H1 (cell line): ENCODE measurements at regions not wholly inside any gene's neighbourhood (a gene's known extent, or its start where the extent isn't known, plus 50 kb on each side); places are given as distances from the start of the nearest gene placed in this dataset.

Experiments
- CTCF ChIA-PET: fragments of 300-600 bp; sonication (Branson Sonifier 250); formaldehyde crosslinking; loops from one replicate; lab custom pipeline; 2021; ENCODE audit not compliant: partially characterized antibody; lab: Charles Lee
- POLR2A ChIA-PET: fragments of 300-600 bp; sonication (Branson Sonifier 250); formaldehyde crosslinking; loops from one replicate; lab custom pipeline; 2021; ENCODE audit warnings: inconsistent platforms; ENCODE audit not compliant: partially characterized antibody; lab: Charles Lee
- DNase-seq, 2 experiments: peaks; one replicate each; pipeline versions ENCODE4 v3.0.0 to v3.0.0-alpha.2; 2010 to 2022; ENCODE audit warnings: low spot score in 2 of 2, low read depth in 1 of 2, mixed read lengths in 1 of 2
- FAIRE-seq: peaks from 2 replicates; lab custom pipeline; 2011; peaks lifted over from hg19 to GRCh38; lab: Jason Lieb, UNC
- H2AFZ ChIP-seq: 2 replicates; pipeline ENCODE4 v1.8.1; 2012; ENCODE audit warnings: low read length, inconsistent platforms
- H2AK5ac ChIP-seq: 2 replicates; pipeline ENCODE4 v1.6.1; 2013; ENCODE audit warnings: low read depth, low read length
- H2BK120ac ChIP-seq: replicated peaks from 2 replicates; pipeline ENCODE3; 2013; ENCODE audit warnings: low read depth, low read length, inconsistent platforms
- H2BK12ac ChIP-seq: 2 replicates; pipeline ENCODE4 v1.6.1; 2013; ENCODE audit warnings: low read depth, low read length
- H2BK15ac ChIP-seq: 2 replicates; pipeline ENCODE4 v1.6.1; 2013; ENCODE audit warnings: low read length
- H2BK20ac ChIP-seq: 2 replicates; pipeline ENCODE4 v1.6.1; 2013; ENCODE audit warnings: low read length
- H2BK5ac ChIP-seq: 2 replicates; pipeline ENCODE4 v1.6.1; 2013; ENCODE audit warnings: low read depth, low read length
- H3K14ac ChIP-seq: 2 replicates; pipeline ENCODE4 v1.6.1; 2013; ENCODE audit warnings: inconsistent platforms; ENCODE audit not compliant: insufficient read length
- H3K18ac ChIP-seq: 2 replicates; pipeline ENCODE4 v1.6.1; 2013; ENCODE audit warnings: low read length; ENCODE audit errors: extremely low read depth
- H3K23ac ChIP-seq: 2 replicates; pipeline ENCODE4 v1.6.1; 2013; ENCODE audit warnings: inconsistent platforms; ENCODE audit not compliant: insufficient read length
- H3K23me2 ChIP-seq: 2 replicates; pipeline ENCODE4 v1.6.1; 2013; ENCODE audit warnings: low read depth, low read length
- H3K27ac ChIP-seq: 2 replicates; pipeline ENCODE4 v1.6.1; 2011; ENCODE audit warnings: low read depth, low read length, inconsistent platforms
- H3K27me3 ChIP-seq, 4 experiments: replicated peaks in 1 of 4; 1 replicate in 1 of 4; 2 replicates in 3 of 4; pipeline versions ENCODE4 v1.6.1 to v1.8.1; 2011 to 2013; ENCODE audit warnings: low read length in 3 of 4, mild to moderate bottlenecking in 3 of 4, inconsistent platforms in 2 of 4, mixed read lengths in 2 of 4, moderate library complexity in 1 of 4; ENCODE audit not compliant: control insufficient read depth in 3 of 4, insufficient read depth in 3 of 4; ENCODE audit errors: extremely low read depth in 1 of 4
- H3K36me3 ChIP-seq, 4 experiments: 2 replicates each; pipeline versions ENCODE4 v1.6.1 to v1.8.1; 2011 to 2013; ENCODE audit warnings: mild to moderate bottlenecking in 4 of 4, low read length in 3 of 4, moderate library complexity in 2 of 4, control low read depth in 1 of 4, inconsistent platforms in 1 of 4; ENCODE audit not compliant: insufficient read depth in 4 of 4, control insufficient read depth in 2 of 4
- H3K4ac ChIP-seq: replicated peaks from 2 replicates; pipeline ENCODE3; 2013; ENCODE audit warnings: low read length, low read depth, mixed read lengths, inconsistent platforms; ENCODE audit not compliant: insufficient read length
- H3K4me1 ChIP-seq, 4 experiments: replicated peaks in 1 of 4; 1 replicate in 1 of 4; 2 replicates in 3 of 4; pipeline versions ENCODE4 v1.6.1 to v1.8.1; 2011 to 2013; ENCODE audit warnings: low read length in 3 of 4, inconsistent platforms in 2 of 4, mixed read lengths in 1 of 4; ENCODE audit not compliant: insufficient read depth in 4 of 4, control insufficient read depth in 3 of 4
- H3K4me2 ChIP-seq, 2 experiments: 2 replicates each; pipeline versions ENCODE4 v1.6.1 to v1.8.1; 2011 to 2013; ENCODE audit warnings: low read depth in 2 of 2, low read length in 2 of 2, control low read depth in 1 of 2, inconsistent platforms in 1 of 2, mild to moderate bottlenecking in 1 of 2; ENCODE audit not compliant: insufficient read depth in 1 of 2
- H3K4me3 ChIP-seq, 4 experiments: fragments of 200-600, 300-600 bp in 1 of 4; sonication (generic), shearing (Covaris generic), sonication (Bioruptor Twin) in 1 of 4; 2 replicates each; pipeline versions ENCODE4 v1.5.1 to v1.8.1; 2011 to 2016; ENCODE audit warnings: low read length in 4 of 4, low read depth in 3 of 4, control low read depth in 2 of 4, inconsistent platforms in 2 of 4, mild to moderate bottlenecking in 2 of 4, mixed read lengths in 1 of 4, moderate library complexity in 1 of 4; ENCODE audit not compliant: insufficient read depth in 2 of 4; ENCODE audit errors: extremely low read depth in 1 of 4
- H3K56ac ChIP-seq: replicated peaks from 2 replicates; pipeline ENCODE3; 2013; ENCODE audit warnings: low read depth, mild to moderate bottlenecking, mixed read lengths, low read length, inconsistent platforms; ENCODE audit not compliant: insufficient read length
- H3K79me1 ChIP-seq: 2 replicates; pipeline ENCODE4 v1.6.1; 2013; ENCODE audit warnings: low read depth, low read length, control low read depth
- H3K79me2 ChIP-seq, 2 experiments: 2 replicates each; pipeline versions ENCODE4 v1.6.1 to v1.8.1; 2012 to 2013; ENCODE audit warnings: low read length in 2 of 2, mild to moderate bottlenecking in 2 of 2, inconsistent platforms in 1 of 2; ENCODE audit not compliant: insufficient read depth in 2 of 2, control insufficient read depth in 1 of 2
- H3K9ac ChIP-seq, 4 experiments: replicated peaks in 1 of 4; 1 replicate in 1 of 4; 2 replicates in 3 of 4; pipeline versions ENCODE4 v1.6.1 to v1.8.1; 2011 to 2013; ENCODE audit warnings: low read depth in 3 of 4, low read length in 3 of 4, control low read depth in 2 of 4, mild to moderate bottlenecking in 2 of 4, moderate library complexity in 2 of 4, inconsistent platforms in 1 of 4; ENCODE audit errors: extremely low read depth in 1 of 4
- H3K9me3 ChIP-seq, 2 experiments: 2 replicates each; pipeline versions ENCODE4 v1.6.1 to v1.8.1; 2012 to 2013; ENCODE audit warnings: mild to moderate bottlenecking in 2 of 2, moderate library complexity in 2 of 2, control low read depth in 1 of 2, inconsistent platforms in 1 of 2, low read depth in 1 of 2, low read length in 1 of 2, mixed read lengths in 1 of 2; ENCODE audit not compliant: insufficient read depth in 2 of 2
- H4K20me1 ChIP-seq, 2 experiments: replicated peaks in 1 of 2; 2 replicates each; pipeline versions ENCODE3 to v1.8.1; 2011 to 2013; ENCODE audit warnings: inconsistent platforms in 2 of 2, low read length in 2 of 2, mild to moderate bottlenecking in 1 of 2; ENCODE audit not compliant: insufficient read depth in 2 of 2, control insufficient read depth in 1 of 2
- H4K5ac ChIP-seq: 2 replicates; pipeline ENCODE4 v1.6.1; 2013; ENCODE audit warnings: low read length, low read depth, mixed read lengths, inconsistent platforms; ENCODE audit not compliant: insufficient read length
- H4K8ac ChIP-seq: 2 replicates; pipeline ENCODE4 v1.8.0; 2013; ENCODE audit warnings: mild to moderate bottlenecking, moderate library complexity, low read length, inconsistent platforms; ENCODE audit not compliant: insufficient read depth; ENCODE audit errors: extremely low read depth
- H4K91ac ChIP-seq: replicated peaks from 2 replicates; pipeline ENCODE3; 2013; ENCODE audit warnings: low read length, mixed read lengths, inconsistent platforms; ENCODE audit not compliant: insufficient read length
- CBX8 ChIP-seq: fragments of 300-800, 300-1000 bp; sonication (generic); IDR thresholded peaks from 2 replicates; pipeline ENCODE4 v1.7.1; 2016; ENCODE audit warnings: low read depth, low read length, borderline replicate concordance
- CTBP2 ChIP-seq: IDR thresholded peaks from 2 replicates; pipeline ENCODE4 v1.7.0; 2011; ENCODE audit warnings: borderline replicate concordance, mild to moderate bottlenecking, moderate library complexity, mixed read lengths, low read length; ENCODE audit not compliant: insufficient read depth, insufficient read length
- EZH2 ChIP-seq: fragments of 200-600 bp; sonication (generic); IDR thresholded peaks from 2 replicates; pipeline ENCODE4 v1.7.1; 2012; ENCODE audit warnings: low read depth, mild to moderate bottlenecking, moderate library complexity, low read length, inconsistent platforms; ENCODE audit not compliant: severe bottlenecking
- JUN ChIP-seq: IDR thresholded peaks from 2 replicates; pipeline ENCODE4 v1.6.1; 2011; ENCODE audit warnings: low read depth, mild to moderate bottlenecking, improper control_type of control experiment, low read length
- SP4 ChIP-seq: IDR thresholded peaks from 2 replicates; pipeline ENCODE4 v1.6.1; 2012; ENCODE audit warnings: low read length, inconsistent platforms
- TCF12 ChIP-seq: IDR thresholded peaks from 2 replicates; pipeline ENCODE4 v1.6.1; 2011; ENCODE audit warnings: low read depth, mild to moderate bottlenecking, low read length
- YY1 ChIP-seq: IDR thresholded peaks from 2 replicates; pipeline ENCODE4 v1.6.1; 2011; ENCODE audit warnings: low read depth, mild to moderate bottlenecking, low read length
- WGBS, 2 experiments: shearing (Covaris generic) in 1 of 2; methylation state at CpG; one replicate each; pipeline versions ENCODE4 v1.1.6 to v1.1.7; 2013 to 2015; ENCODE audit warnings: low lambda C conversion rate in 2 of 2, mixed read lengths in 2 of 2, inconsistent platforms in 1 of 2, low coverage in 1 of 2, missing lambda C conversion rate in 1 of 2; ENCODE audit not compliant: insufficient replicate concordance in 2 of 2, insufficient coverage in 1 of 2, insufficient read length in 1 of 2; ENCODE audit errors: extremely low coverage in 1 of 2, missing lambda C conversion rate in 1 of 2; 5-methylcytosine and 5-hydroxymethylcytosine counted together
- TF ChIP-seq, protein P1 (sequence below): IDR thresholded peaks from 2 replicates; pipeline ENCODE4 v1.6.1; 2012; ENCODE audit warnings: inconsistent platforms

- Histone ChIP-seq H2BK15ac (no peak overlapping the region), H3K23ac (no peak overlapping the region), H2AFZ (no peak overlapping the region), H3K14ac (no peak overlapping the region), H3K4ac (no peak overlapping the region), H3K23me2 (no peaks in the 10 kb centered on the region), H2AK5ac (no peak overlapping the region), H4K91ac (no peak overlapping the region), H2BK5ac (no peak overlapping the region), H3K4me1 (peaks cover 0 to 3% (median under 1%) of the 10 kb centered on the region in 4 experiments; a peak in 1 of 7 replicates), H3K79me1 (no peaks in the 10 kb centered on the region), H3K27ac (no peak overlapping the region), H3K36me3 (no peaks in the 10 kb centered on the region), H3K18ac (no peak overlapping the region), H2BK12ac (no peak overlapping the region), H3K4me3 (no peak overlapping the region), H4K8ac (no peak overlapping the region), H4K20me1 (no peaks in the 10 kb centered on the region), H2BK120ac (no peak overlapping the region), H3K9ac (no peak overlapping the region), H3K9me3 (peaks cover 0 to 2% of the 10 kb centered on the region in 2 experiments; a peak in 1 of 4 replicates), H3K4me2 (no peak overlapping the region), H3K79me2 (no peaks in the 10 kb centered on the region), H2BK20ac (no peak overlapping the region), H3K27me3 (no peaks in the 10 kb centered on the region), H4K5ac (no peak overlapping the region), H3K56ac (no peak overlapping the region)
- DNase-seq: no peak
- no peak for FAIRE-seq
- TF ChIP-seq YY1 (no peak), CBX8 (no peak), CTBP2 (no peak), EZH2 (no peak), TCF12 (no peak), JUN (no peak), SP4 (no peak)
- TF ChIP-seq, protein P1, sequence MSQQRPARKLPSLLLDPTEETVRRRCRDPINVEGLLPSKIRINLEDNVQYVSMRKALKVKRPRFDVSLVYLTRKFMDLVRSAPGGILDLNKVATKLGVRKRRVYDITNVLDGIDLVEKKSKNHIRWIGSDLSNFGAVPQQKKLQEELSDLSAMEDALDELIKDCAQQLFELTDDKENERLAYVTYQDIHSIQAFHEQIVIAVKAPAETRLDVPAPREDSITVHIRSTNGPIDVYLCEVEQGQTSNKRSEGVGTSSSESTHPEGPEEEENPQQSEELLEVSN: no peak
- POLR2A ChIA-PET: interaction anchor here (1.0 to 1.2 kb wide), 2 partner anchors 18 to 103 kb away, joined by 3 to 4 read pairs; no protein-coding TSS in a partner anchor
- CTCF ChIA-PET: interaction anchor here (0.6 to 1.4 kb wide), 5 partner anchors 9 to 120 kb away, joined by 3 to 5 read pairs (median 4); no protein-coding TSS in a partner anchor
- 94% methylated on average over 1 of the region's 1 CpG; no CpG with 5 or more reads in 1 of the 2 experiments for WGBS, 2 experiments
These were observed 60.0 kb upstream of the IER3 start for GRCh38 chr6:30804333-30804732.
